ENCODE measurements at regions not wholly inside any gene's neighbourhood (a gene's known extent, or its start where the extent isn't known, plus 50 kb on each side); places are given as distances from the start of the nearest gene placed in this dataset.

GRCh38 chr1:103218369-103218768 lies 110.0 kb upstream of the COL11A1 start:
- H3K79me2 ChIP-seq (ENCODE audit: control insufficient read depth, insufficient read depth, low read length): no peaks in the 10 kb centered on the region
- no peak overlapping the region for H3K4me3 ChIP-seq
- no peak overlapping the region for H3K4me2 ChIP-seq (ENCODE audit: control insufficient read depth, insufficient read depth)
- H3K36me3 ChIP-seq (ENCODE audit: control insufficient read depth in 2 of 2, insufficient read depth in 2 of 2, low read length in 1 of 2): no peaks in the 10 kb centered on the region
- RAD21 ChIA-PET (ENCODE audit: unreplicated experiment): no interaction called here
- no peak overlapping the region for H3K27ac ChIP-seq (ENCODE audit: control insufficient read depth, insufficient read depth)
- POLR2A ChIA-PET: no interaction called here
- no peaks in the 10 kb centered on the region for H3K4me1 ChIP-seq (ENCODE audit: control insufficient read depth, insufficient read depth, low read length)
- FAIRE-seq: no peak
- no peak overlapping the region for H2AFZ ChIP-seq (ENCODE audit: control insufficient read depth, low read depth, low read length)
- DNase-seq (ENCODE audit: low read depth, low spot score): no peak
- H3K9ac ChIP-seq (ENCODE audit: control insufficient read depth, insufficient read depth, low read length): no peak overlapping the region
- no peak for ATAC-seq
- TF ChIP-seq RFX5 (IDR thresholded peaks at IDR 0.05; ENCODE audit: low read depth, low read length): no peak
- TF ChIP-seq MLLT1 (IDR thresholded peaks at IDR 0.05): no peak
- no peak for TF ChIP-seq SMAD5 (IDR thresholded peaks at IDR 0.05; ENCODE audit: low read depth)
- TF ChIP-seq POLR2A (IDR thresholded peaks at IDR 0.05; ENCODE audit: low read depth, low read length): no peak
- no peak for TF ChIP-seq NBN (IDR thresholded peaks at IDR 0.05)
- no peak for TF ChIP-seq PRDM15 (CRISPR knock-in tag; IDR thresholded peaks at IDR 0.05)
- TF ChIP-seq PAX8 (IDR thresholded peaks at IDR 0.05): no peak
- no peak for TF ChIP-seq SKIL (IDR thresholded peaks at IDR 0.05; ENCODE audit: low read depth, poor library complexity, severe bottlenecking)
- no peak for TF ChIP-seq E2F4 (IDR thresholded peaks at IDR 0.05; ENCODE audit: low read depth, low read length)
- no peak for TF ChIP-seq TAF1 (IDR thresholded peaks at IDR 0.05; ENCODE audit: borderline replicate concordance, low read depth, low read length)
- intact Hi-C loops (cut with micrococcal nuclease; ENCODE audit: unreplicated experiment): no loop called here
- in situ Hi-C loops (cut with MboI): no loop called here
- CTCF ChIA-PET: interaction anchor here (0.6 to 1.1 kb wide), 2 partner anchors 8 to 78 kb away, joined by 3 to 6 read pairs; no protein-coding TSS in a partner anchor
- no peaks in the 10 kb centered on the region; a peak in 1 of 4 replicates for H3K27me3 ChIP-seq (replicated peaks in 1 of 2; ENCODE audit: control insufficient read depth in 2 of 2, insufficient read depth in 2 of 2, low read length in 1 of 2)
- BruUV-seq (replicated peaks): no TSS peak
- no peaks in the 10 kb centered on the region for H3K9me3 ChIP-seq (replicated peaks; ENCODE audit: control insufficient read depth, insufficient read depth, low read length)
- no peaks in the 10 kb centered on the region for H4K20me1 ChIP-seq (ENCODE audit: control insufficient read depth, insufficient read depth)
- SMC1A ChIA-PET (ENCODE audit: uncharacterized antibody, unreplicated experiment): interaction anchor here (0.5 kb wide), 1 partner anchor 26 kb away, joined by 3 read pairs; no protein-coding TSS in a partner anchor
